ENCODE measurements at regions not wholly inside any gene's neighbourhood (a gene's known extent, or its start where the extent isn't known, plus 50 kb on each side); places are given as distances from the start of the nearest gene placed in this dataset.

- DNase-seq: no peak
- Histone ChIP-seq H3K4me1 (ENCODE audit: control extremely low read depth in 1 of 4, control insufficient read depth in 4 of 4, insufficient read depth in 4 of 4, low read length in 3 of 4) (no peaks in the 10 kb centered on the region), H3K27ac (ENCODE audit: insufficient read depth in 1 of 2, low read depth in 1 of 2, low read length in 2 of 2, poor library complexity in 1 of 2, severe bottlenecking in 2 of 2) (no peak overlapping the region), H3K9me3 (ENCODE audit: control extremely low read depth in 1 of 5, control insufficient read depth in 4 of 5, insufficient read depth in 2 of 5, low read depth in 1 of 5, low read length in 4 of 5) (no peaks in the 10 kb centered on the region), H3K4me3 (ENCODE audit: control insufficient read depth in 1 of 7, extremely low read depth in 1 of 7, insufficient read depth in 4 of 7, low read depth in 2 of 7, low read length in 6 of 7) (no peak overlapping the region), H3K36me3 (ENCODE audit: control insufficient read depth in 4 of 4, insufficient read depth in 4 of 4, low read length in 3 of 4) (no peaks in the 10 kb centered on the region), H3K27me3 (replicated peaks in 2 of 5; ENCODE audit: control insufficient read depth in 4 of 5, insufficient read depth in 5 of 5, low read length in 4 of 5) (no peaks in the 10 kb centered on the region)
- CTCF ChIA-PET: no interaction called here
- WGBS (ENCODE audit: insufficient coverage): 99% methylated on average over 16 of the region's 16 CpGs
- POLR2A ChIA-PET: no interaction called here
Measured at GRCh38 chr2:239724194-239724849, 300.8 kb downstream of the NDUFA10 start.

DNA sequence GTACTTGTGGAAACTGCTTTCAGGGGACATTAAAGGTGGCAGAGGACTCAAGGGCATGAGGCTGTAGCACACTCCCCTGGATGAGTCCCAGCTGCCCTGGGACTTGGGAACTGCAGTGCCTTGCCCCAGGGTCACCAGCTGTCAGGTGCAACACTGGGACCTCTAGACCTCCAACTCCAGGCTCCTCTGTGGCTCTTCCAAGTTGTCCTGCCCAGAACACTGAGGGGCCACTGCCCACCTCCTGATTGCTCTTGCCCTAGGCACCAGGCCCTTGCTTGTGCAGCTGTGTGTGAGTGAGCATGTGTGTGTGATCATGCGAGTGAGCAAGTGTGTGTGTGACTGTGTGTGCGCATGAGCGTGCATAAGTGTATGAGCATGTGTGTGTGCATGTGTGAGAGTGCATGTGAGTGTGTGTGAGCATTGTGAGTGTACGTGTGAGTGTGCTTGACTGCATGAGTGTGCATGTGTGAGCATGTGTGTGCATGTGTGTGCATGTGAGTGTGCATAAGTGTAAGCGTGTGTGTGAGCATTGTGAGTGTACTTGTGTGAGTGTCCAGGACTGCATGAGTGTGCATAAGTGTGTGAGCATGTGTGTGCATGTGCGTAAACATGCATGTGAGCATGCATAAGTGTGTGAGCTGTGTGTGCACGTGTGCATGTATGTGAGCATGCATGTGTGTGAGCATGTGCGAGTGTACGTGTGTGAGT, 301.5 kb downstream of the NDUFA10 start:
- WGBS (ENCODE audit: insufficient coverage): over 99% methylated on average over 9 of the region's 9 CpGs
- H3K4me1 ChIP-seq (ENCODE audit: control extremely low read depth in 1 of 4, control insufficient read depth in 4 of 4, insufficient read depth in 4 of 4, low read length in 3 of 4): no peaks in the 10 kb centered on the region
- H3K36me3 ChIP-seq (ENCODE audit: control insufficient read depth in 4 of 4, insufficient read depth in 4 of 4, low read length in 3 of 4): no peaks in the 10 kb centered on the region
- no peak overlapping the region for H3K4me3 ChIP-seq (ENCODE audit: control insufficient read depth in 1 of 7, extremely low read depth in 1 of 7, insufficient read depth in 4 of 7, low read depth in 2 of 7, low read length in 6 of 7)
- CTCF ChIA-PET: no interaction called here
- POLR2A ChIA-PET: no interaction called here
- H3K27me3 ChIP-seq (replicated peaks in 2 of 5; ENCODE audit: control insufficient read depth in 4 of 5, insufficient read depth in 5 of 5, low read length in 4 of 5): no peaks in the 10 kb centered on the region
- no peaks in the 10 kb centered on the region for H3K9me3 ChIP-seq (ENCODE audit: control extremely low read depth in 1 of 5, control insufficient read depth in 4 of 5, insufficient read depth in 2 of 5, low read depth in 1 of 5, low read length in 4 of 5)
- H3K27ac ChIP-seq (ENCODE audit: insufficient read depth in 1 of 2, low read depth in 1 of 2, low read length in 2 of 2, poor library complexity in 1 of 2, severe bottlenecking in 2 of 2): no peak overlapping the region
- DNase-seq: no peak

GRCh38 chr2:239722760-239723470, 302.2 kb downstream of the NDUFA10 start:
- H3K36me3 ChIP-seq (ENCODE audit: control insufficient read depth in 4 of 4, insufficient read depth in 4 of 4, low read length in 3 of 4): no peaks in the 10 kb centered on the region
- no peaks in the 10 kb centered on the region for H3K9me3 ChIP-seq (ENCODE audit: control extremely low read depth in 1 of 5, control insufficient read depth in 4 of 5, insufficient read depth in 2 of 5, low read depth in 1 of 5, low read length in 4 of 5)
- no peak overlapping the region for H3K4me3 ChIP-seq (ENCODE audit: control insufficient read depth in 1 of 7, extremely low read depth in 1 of 7, insufficient read depth in 4 of 7, low read depth in 2 of 7, low read length in 6 of 7)
- H3K27ac ChIP-seq (ENCODE audit: insufficient read depth in 1 of 2, low read depth in 1 of 2, low read length in 2 of 2, poor library complexity in 1 of 2, severe bottlenecking in 2 of 2): no peak overlapping the region
- no peaks in the 10 kb centered on the region for H3K27me3 ChIP-seq (replicated peaks in 2 of 5; ENCODE audit: control insufficient read depth in 4 of 5, insufficient read depth in 5 of 5, low read length in 4 of 5)
- ChIA-PET POLR2A (no interaction called here), CTCF (no interaction called here)
- 98% methylated on average over 15 of the region's 16 CpGs for WGBS (ENCODE audit: insufficient coverage)
- H3K4me1 ChIP-seq (ENCODE audit: control extremely low read depth in 1 of 4, control insufficient read depth in 4 of 4, insufficient read depth in 4 of 4, low read length in 3 of 4): no peaks in the 10 kb centered on the region
- DNase-seq: no peak

- 95% methylated on average over 18 of the region's 18 CpGs for WGBS (ENCODE audit: insufficient coverage)
- POLR2A ChIA-PET: no interaction called here
- H3K4me1 ChIP-seq (ENCODE audit: control extremely low read depth in 1 of 4, control insufficient read depth in 4 of 4, insufficient read depth in 4 of 4, low read length in 3 of 4): no peaks in the 10 kb centered on the region
- no peaks in the 10 kb centered on the region for H3K27me3 ChIP-seq (replicated peaks in 2 of 5; ENCODE audit: control insufficient read depth in 4 of 5, insufficient read depth in 5 of 5, low read length in 4 of 5)
- CTCF ChIA-PET: no interaction called here
- no peaks in the 10 kb centered on the region for H3K36me3 ChIP-seq (ENCODE audit: control insufficient read depth in 4 of 4, insufficient read depth in 4 of 4, low read length in 3 of 4)
- H3K9me3 ChIP-seq (ENCODE audit: control extremely low read depth in 1 of 5, control insufficient read depth in 4 of 5, insufficient read depth in 2 of 5, low read depth in 1 of 5, low read length in 4 of 5): no peaks in the 10 kb centered on the region
- DNase-seq: no peak
- no peak overlapping the region for H3K27ac ChIP-seq (ENCODE audit: insufficient read depth in 1 of 2, low read depth in 1 of 2, low read length in 2 of 2, poor library complexity in 1 of 2, severe bottlenecking in 2 of 2)
- no peak overlapping the region for H3K4me3 ChIP-seq (ENCODE audit: control insufficient read depth in 1 of 7, extremely low read depth in 1 of 7, insufficient read depth in 4 of 7, low read depth in 2 of 7, low read length in 6 of 7)
Measured at GRCh38 chr2:239721991-239722759, 303.0 kb downstream of the NDUFA10 start.

GRCh38 chr2:239721531-239721930, 303.6 kb downstream of the NDUFA10 start:
- H3K4me1 ChIP-seq (ENCODE audit: control extremely low read depth in 1 of 4, control insufficient read depth in 4 of 4, insufficient read depth in 4 of 4, low read length in 3 of 4): no peaks in the 10 kb centered on the region
- DNase-seq: no peak
- H3K9me3 ChIP-seq (ENCODE audit: control extremely low read depth in 1 of 5, control insufficient read depth in 4 of 5, insufficient read depth in 2 of 5, low read depth in 1 of 5, low read length in 4 of 5): no peaks in the 10 kb centered on the region
- CTCF ChIA-PET: no interaction called here
- no peak overlapping the region for H3K27ac ChIP-seq (ENCODE audit: insufficient read depth in 1 of 2, low read depth in 1 of 2, low read length in 2 of 2, poor library complexity in 1 of 2, severe bottlenecking in 2 of 2)
- H3K4me3 ChIP-seq (ENCODE audit: control insufficient read depth in 1 of 7, extremely low read depth in 1 of 7, insufficient read depth in 4 of 7, low read depth in 2 of 7, low read length in 6 of 7): no peak overlapping the region
- H3K36me3 ChIP-seq (ENCODE audit: control insufficient read depth in 4 of 4, insufficient read depth in 4 of 4, low read length in 3 of 4): no peaks in the 10 kb centered on the region
- WGBS (ENCODE audit: insufficient coverage): 98% methylated on average over 6 of the region's 11 CpGs
- no peaks in the 10 kb centered on the region for H3K27me3 ChIP-seq (replicated peaks in 2 of 5; ENCODE audit: control insufficient read depth in 4 of 5, insufficient read depth in 5 of 5, low read length in 4 of 5)
- POLR2A ChIA-PET: no interaction called here

GRCh38 chr2:239720361-239721360, 304.5 kb downstream of the NDUFA10 start:
- Histone ChIP-seq H3K4me1 (ENCODE audit: control extremely low read depth in 1 of 4, control insufficient read depth in 4 of 4, insufficient read depth in 4 of 4, low read length in 3 of 4) (no peaks in the 10 kb centered on the region), H3K36me3 (ENCODE audit: control insufficient read depth in 4 of 4, insufficient read depth in 4 of 4, low read length in 3 of 4) (no peaks in the 10 kb centered on the region), H3K27me3 (replicated peaks in 2 of 5; ENCODE audit: control insufficient read depth in 4 of 5, insufficient read depth in 5 of 5, low read length in 4 of 5) (no peaks in the 10 kb centered on the region), H3K9me3 (ENCODE audit: control extremely low read depth in 1 of 5, control insufficient read depth in 4 of 5, insufficient read depth in 2 of 5, low read depth in 1 of 5, low read length in 4 of 5) (no peaks in the 10 kb centered on the region), H3K4me3 (ENCODE audit: control insufficient read depth in 1 of 7, extremely low read depth in 1 of 7, insufficient read depth in 4 of 7, low read depth in 2 of 7, low read length in 6 of 7) (no peak overlapping the region), H3K27ac (ENCODE audit: insufficient read depth in 1 of 2, low read depth in 1 of 2, low read length in 2 of 2, poor library complexity in 1 of 2, severe bottlenecking in 2 of 2) (no peak overlapping the region)
- POLR2A ChIA-PET: no interaction called here
- peak in 1 of 3 donors; percentile 13 for DNase-seq
- 93% methylated on average over 23 of the region's 27 CpGs for WGBS (ENCODE audit: insufficient coverage)
- CTCF ChIA-PET: no interaction called here
